NCI-H1436 (cell line): ENCODE measurements at regions not wholly inside any gene's neighbourhood (a gene's known extent, or its start where the extent isn't known, plus 50 kb on each side); places are given as distances from the start of the nearest gene placed in this dataset.
"Not testable (repeated sequence)": the region's sequence is repeated elsewhere in the genome, so short reads cannot be mapped to it uniquely, and the experiment has no call there.

ENCODE experiments used
- DNase-seq: peaks from one replicate; lab custom pipeline; 2025; lab: John Stamatoyannopoulos, UW

GRCh38 chr17:52546493-52546892 lies 388.0 kb upstream of the CA10 start:
- no peak for DNase-seq

DNA sequence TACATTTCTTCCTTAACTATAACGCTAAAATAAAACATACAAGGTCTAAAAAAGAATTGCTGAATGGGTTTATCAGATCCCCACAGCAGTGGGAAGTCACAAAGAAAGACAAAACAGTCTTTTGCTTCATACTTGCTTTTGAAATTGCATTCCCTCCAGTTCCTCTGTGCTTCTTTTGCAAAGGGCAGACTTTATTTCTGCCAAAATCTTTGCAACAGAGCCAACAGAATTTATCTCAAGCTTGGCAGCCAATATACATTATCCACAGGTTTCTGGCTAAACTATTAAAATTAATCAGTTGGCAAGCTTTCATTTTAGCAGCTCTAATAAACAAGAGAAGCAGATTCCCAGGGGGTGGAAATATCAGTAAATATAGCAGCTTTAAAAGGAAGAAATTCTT lies 378.9 kb upstream of the CA10 start:
- DNase-seq = no peak

GRCh38 chr17:52536489-52536888 lies 378.0 kb upstream of the CA10 start:
- DNase-seq = no peak

GRCh38 chr17:52532373-52532772 lies 373.9 kb upstream of the CA10 start:
- DNase-seq = no peak

DNA sequence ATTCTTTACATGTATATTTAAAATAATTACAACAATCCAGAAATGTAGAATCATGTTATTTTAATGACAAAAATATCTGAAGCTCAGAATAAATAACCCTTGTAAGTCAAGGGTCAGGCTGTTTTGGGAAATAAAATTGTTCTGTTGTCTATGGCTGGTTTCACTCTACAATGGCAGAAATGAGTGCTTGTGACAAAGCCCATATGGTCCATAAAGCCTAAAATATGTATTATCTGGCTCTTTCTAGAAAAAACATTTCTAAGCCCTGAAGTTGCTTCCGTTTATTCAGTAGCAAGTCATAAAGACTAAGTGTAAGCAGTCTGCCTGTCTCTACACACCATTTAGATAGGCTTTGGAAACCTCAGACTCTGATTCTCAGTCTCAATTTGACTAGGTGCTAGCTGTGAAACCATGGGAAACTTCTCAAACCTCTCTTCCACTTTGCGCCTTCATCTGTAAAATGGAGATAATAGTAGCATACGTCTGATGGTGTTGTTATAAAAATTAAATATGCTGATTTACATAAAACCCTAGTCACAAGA lies 365.7 kb upstream of the CA10 start:
- DNase-seq = no peak

DNA sequence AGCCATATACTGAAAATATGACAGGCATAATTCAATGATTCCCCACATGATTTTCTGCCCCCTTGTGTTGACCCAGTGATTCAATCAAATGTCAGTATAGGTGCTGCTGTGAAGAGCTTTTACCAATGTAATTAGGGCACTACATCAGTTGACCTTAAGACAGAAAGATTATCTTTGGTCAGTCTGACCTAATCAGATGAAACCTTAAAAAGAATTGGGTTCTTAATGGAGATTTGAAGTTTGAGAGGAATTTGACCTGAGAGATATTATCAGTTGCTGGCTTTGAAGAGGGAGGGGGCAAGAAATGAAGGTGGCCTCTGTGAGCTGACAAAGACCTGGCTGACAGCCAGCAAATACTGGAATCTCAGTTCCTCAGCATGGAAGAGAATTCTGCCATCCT lies 358.7 kb upstream of the CA10 start:
- no peak for DNase-seq

GRCh38 chr17:52515927-52516326 lies 357.4 kb upstream of the CA10 start:
- no peak for DNase-seq

DNA sequence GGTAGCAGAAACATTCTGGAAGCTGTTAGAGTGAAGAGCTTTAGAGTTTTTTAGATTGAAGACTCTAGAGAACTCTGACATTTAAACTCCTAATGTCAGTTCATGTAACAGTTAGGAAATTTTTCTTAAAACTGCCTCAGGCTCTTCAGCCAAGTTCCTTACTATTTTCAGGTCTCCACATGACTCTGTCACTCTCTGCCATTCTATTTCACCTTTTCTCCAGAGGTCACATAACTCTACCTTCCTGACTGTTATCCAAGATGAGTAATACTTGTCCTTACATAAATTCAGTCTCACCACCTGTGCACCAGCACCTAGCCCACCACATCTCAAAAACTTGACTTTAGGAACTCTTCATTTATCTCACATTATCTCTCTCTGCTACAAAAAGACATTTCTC lies 347.1 kb upstream of the CA10 start:
- DNase-seq = no peak

- no peak for DNase-seq
These were observed 345.6 kb upstream of the CA10 start for GRCh38 chr17:52504081-52504480.

DNA sequence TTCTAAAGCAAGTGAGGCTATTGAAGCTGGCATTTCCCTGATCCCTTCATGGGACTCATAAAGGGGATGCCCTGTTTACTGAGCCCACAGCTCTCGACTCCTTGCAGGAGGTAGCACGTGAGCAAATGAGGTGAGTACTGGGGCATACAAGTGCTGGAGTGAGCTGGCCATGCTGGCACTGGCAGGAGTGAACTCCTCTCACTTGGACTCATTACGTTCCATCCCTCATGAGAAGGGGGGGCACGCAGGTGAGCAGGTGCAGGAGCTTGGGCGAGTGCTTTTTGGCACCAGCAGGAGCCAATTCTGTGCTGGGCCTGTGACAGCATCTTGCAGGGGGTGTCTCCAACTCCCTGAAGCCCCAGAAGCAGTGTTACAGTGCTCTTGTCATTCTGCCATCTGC lies 337.1 kb upstream of the CA10 start:
- DNase-seq = no peak

DNA sequence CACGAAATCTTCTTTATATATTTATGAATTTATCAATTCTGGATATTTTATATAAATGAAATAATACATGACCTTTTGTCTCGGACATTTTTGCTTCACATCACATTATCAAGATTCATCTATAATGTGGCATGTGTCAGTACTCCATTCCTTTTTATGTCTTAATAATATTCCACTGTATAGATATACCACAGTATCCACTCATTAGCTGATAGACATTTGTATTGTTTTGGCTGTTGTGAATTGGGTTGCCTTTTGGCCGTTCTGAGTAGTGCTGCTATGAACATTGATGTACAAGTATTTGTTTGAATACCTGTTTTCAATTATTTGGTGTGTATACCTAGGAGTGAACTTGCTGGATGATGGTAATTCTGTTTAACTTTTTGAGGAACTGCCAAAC lies 323.8 kb upstream of the CA10 start:
- DNase-seq = no peak

DNA sequence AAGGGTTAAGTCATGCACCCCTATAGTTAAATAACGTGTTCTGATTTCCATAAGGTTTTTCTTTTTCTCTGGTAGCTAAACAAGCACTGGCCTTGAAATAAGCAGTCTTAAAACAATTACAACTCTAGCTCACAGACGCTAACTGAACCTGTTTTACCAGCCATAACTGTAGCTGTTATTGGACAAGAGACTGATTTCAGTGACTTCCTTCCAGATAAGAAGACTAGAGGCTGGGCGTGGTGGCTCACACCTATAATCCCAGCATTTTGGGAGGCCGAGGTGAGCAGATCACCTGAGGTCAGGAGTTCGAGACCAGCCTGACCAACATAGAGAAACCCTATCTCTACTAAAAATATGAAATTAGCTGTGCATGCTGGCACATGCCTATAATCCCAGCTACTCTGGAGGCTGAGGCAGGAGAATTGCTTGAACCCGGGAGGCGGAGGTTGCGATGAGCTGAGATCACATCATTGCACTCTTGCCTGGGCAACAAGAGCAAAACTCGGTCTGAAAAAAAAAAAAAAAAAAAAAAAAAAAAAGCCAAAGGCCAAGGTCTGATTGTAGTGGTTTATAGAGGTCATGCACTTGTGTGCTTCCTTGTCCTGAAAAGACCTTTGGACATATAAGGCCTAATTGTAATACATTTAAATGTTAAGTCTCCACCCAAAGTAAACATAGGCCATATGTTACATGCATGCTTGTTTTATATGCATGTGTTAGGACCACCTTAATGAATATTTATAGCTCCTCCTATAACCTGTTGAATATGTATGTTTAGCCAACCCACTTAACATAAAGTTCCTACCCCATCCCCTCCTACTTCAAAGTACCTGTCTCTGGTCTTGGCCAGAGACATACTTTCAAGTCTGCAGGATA lies 319.5 kb upstream of the CA10 start:
- no peak for DNase-seq

GRCh38 chr17:52476638-52477313 lies 318.3 kb upstream of the CA10 start:
- no peak for DNase-seq

DNA sequence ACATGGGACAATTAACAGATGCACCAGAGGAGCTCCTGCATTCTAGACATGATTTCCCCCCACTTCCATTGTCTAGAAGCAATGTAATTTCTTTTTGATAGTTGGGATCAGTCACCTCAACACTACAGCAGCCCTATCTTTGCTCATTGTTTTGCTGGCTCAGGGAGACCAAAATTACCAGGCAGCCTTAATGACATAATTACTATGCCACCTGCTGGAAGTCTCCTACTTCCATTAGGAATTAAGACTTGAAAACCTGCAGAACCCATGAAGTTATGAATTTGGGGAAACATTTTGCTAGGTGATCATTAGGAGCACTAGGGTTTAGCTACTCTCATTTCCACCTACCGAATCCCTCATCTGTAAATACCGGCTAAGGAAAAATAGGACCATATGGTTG lies 312.0 kb upstream of the CA10 start:
- no peak for DNase-seq

GRCh38 chr17:52465407-52465806 lies 306.9 kb upstream of the CA10 start:
- DNase-seq = no peak

DNA sequence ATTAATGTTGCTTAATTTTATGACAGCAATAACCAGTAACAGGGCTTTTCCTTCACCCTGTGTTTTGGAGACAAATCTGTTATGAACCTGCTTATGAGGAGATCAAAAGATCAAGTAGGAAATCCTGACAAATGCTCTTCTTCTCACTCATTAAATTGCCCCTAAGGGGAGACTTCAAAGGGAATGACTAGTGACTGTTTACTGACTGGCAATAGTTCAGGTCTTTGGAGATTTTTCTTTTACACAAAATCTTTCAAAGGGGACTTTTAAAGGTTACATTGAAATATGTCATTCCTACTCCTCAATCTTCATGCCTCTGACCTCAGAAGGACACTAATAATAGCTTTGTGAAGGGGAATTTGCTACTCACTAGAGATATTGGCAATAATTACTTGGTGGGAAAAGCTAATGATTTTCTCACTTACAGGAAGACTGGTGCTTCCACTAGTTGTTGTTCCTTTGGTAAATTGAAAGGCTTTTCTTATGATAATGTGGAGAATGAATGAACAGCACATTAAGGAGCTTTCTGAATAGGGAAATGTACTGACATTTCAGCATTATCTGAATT lies 292.9 kb upstream of the CA10 start:
- DNase-seq = no peak

DNA sequence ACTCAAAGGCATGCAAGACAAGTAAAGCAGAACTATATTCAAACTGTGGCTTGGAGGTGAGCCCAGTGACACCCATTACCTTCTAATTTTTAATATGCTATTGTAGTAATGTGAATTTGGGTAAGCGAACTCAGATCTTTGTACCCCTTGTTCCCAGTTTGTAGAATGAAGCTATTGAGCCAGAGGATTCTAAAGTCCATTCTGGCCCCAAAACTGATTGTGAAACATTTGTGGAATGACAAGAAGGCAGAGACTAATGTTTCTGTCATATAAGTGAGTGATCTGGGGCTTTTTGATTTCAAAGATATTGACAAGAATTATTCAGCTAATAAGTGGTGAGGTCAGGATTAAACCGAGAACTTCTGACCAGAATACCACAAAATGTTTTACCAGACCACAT lies 283.8 kb upstream of the CA10 start:
- DNase-seq = no peak

DNA sequence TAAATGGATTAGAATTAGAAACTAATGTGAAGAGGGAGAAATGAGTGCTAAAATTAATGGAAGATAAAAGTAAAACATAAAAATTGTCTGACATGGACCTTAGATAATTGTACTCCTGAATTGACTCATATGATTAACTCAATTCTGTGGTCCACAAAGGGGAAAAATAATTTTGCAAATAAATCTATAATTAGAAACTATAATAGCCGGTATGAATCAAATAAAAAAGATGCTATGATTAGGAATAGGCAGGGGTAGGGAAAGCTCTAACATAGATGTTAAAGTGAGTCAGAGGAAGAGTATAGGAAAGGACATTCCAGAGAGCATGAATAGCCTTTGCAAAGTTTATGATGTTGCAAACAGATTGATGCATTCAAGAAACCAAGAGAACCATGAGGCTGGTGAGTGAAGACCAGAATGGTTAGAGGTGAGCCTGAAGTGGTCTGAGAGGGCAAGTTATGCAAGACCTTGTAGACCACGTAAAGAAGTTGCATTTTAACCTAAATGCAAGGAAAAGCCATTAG lies 262.1 kb upstream of the CA10 start:
- no peak for DNase-seq

DNA sequence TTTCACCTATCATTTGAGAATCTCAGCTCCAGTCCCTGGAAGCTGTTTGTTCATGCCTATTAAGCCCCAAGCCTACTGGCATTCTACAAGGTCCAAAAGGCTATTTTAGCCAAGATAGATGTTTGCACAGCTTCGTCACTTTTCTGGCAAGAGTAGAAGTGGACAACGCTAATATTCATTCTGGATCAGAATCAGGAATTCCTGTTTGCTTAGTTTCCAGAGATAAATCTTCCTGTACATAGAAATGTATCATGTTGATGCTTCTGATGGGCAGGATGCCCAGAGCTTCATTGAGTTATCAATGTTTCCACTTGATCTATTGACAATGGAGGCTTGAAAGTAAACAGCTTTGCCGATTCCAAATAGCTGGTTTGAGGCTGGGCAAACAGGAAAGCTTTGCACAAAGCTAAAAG lies 260.7 kb upstream of the CA10 start:
- DNase-seq = no peak

DNA sequence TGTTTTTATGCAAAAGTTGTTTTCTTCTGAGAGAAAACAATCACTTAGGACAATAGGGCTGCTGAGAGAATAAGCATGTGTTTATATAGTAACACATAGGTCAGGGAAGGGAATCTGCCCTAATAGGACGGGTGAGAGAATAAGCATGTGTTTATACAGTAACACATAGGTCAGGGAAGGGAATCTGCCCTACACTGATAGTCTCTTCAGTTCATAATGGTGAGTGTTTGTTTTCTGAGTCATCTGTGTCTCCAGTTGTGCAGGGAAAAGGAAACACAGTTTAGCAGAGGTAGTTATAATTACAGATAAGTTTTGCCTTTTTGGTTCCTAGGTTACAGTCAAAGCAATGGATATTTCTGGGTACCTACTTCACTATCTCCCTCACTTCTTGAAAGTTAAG lies 252.3 kb upstream of the CA10 start:
- DNase-seq = no peak

- not testable (repeated sequence) for DNase-seq
These were observed 250.7 kb upstream of the CA10 start for GRCh38 chr17:52409222-52409621.

GRCh38 chr17:52395308-52395707 lies 236.8 kb upstream of the CA10 start:
- no peak for DNase-seq

- no peak for DNase-seq
These were observed 231.9 kb upstream of the CA10 start for GRCh38 chr17:52390422-52390821.
